IMR-90 (cell line): ENCODE measurements at regions not wholly inside any gene's neighbourhood (a gene's known extent, or its start where the extent isn't known, plus 50 kb on each side); places are given as distances from the start of the nearest gene placed in this dataset.

Experiments used
- ATAC-seq: fragments of 200-7000 bp; cut with Tn5 transposase; 2 replicates; pipeline ENCODE4 v1.9.1; 2020; ENCODE audit warnings: low read depth, mild to moderate bottlenecking, moderate library complexity
- BruUV-seq: library from RNA; stranded (reverse); fragments of 400-500 nt; replicated peaks from 2 replicates; lab custom pipeline; 2021; lab: Mats Ljungman, UMichigan
- CTCF ChIA-PET: fragments of 300-600 bp; formaldehyde crosslinking; extraction: SDS; loops from one replicate; lab custom pipeline; 2021; ENCODE audit warnings: antibody characterized with exemption; lab: Yijun Ruan, JAX
- POLR2A ChIA-PET: fragments of 300-600 bp; sonication (Branson Sonifier 250); formaldehyde crosslinking; loops from one replicate; lab custom pipeline; 2022; ENCODE audit warnings: antibody characterized with exemption; ENCODE audit not compliant: unreplicated experiment; lab: Charles Lee
- DNase-seq: peaks from one replicate; pipeline ENCODE4 v3.0.0; 2013
- H2AFZ ChIP-seq: replicated peaks from 2 replicates; pipeline ENCODE3; 2013; ENCODE audit warnings: low read length, mild to moderate bottlenecking; ENCODE audit not compliant: poor library complexity
- H2AK5ac ChIP-seq: 2 replicates; pipeline ENCODE4 v1.6.1; 2013; ENCODE audit warnings: low read depth, low read length, inconsistent platforms
- H2AK9ac ChIP-seq: replicated peaks from 2 replicates; pipeline ENCODE3; 2013; ENCODE audit warnings: mild to moderate bottlenecking, low read depth, low read length, moderate library complexity; ENCODE audit not compliant: poor library complexity
- H2BK120ac ChIP-seq: 2 replicates; pipeline ENCODE4 v1.6.1; 2013; ENCODE audit warnings: low read depth, low read length, inconsistent platforms
- H2BK15ac ChIP-seq: 3 replicates; pipeline ENCODE4 v1.6.1; 2013; ENCODE audit warnings: low read depth, low read length, inconsistent platforms
- H2BK20ac ChIP-seq: 2 replicates; pipeline ENCODE4 v1.6.1; 2013; ENCODE audit warnings: low read depth, mild to moderate bottlenecking, inconsistent platforms, low read length, moderate library complexity
- H2BK5ac ChIP-seq: 2 replicates; pipeline ENCODE4 v1.6.1; 2013; ENCODE audit warnings: mild to moderate bottlenecking, low read depth, low read length, inconsistent platforms; ENCODE audit not compliant: poor library complexity, severe bottlenecking
- H3K14ac ChIP-seq: replicated peaks from 2 replicates; pipeline ENCODE4 v1.6.1; 2013; ENCODE audit warnings: low read depth, low read length, inconsistent platforms
- H3K18ac ChIP-seq: 2 replicates; pipeline ENCODE4 v1.6.1; 2013; ENCODE audit warnings: low read depth, low read length, control low read depth
- H3K23ac ChIP-seq: 2 replicates; pipeline ENCODE4 v1.6.1; 2013; ENCODE audit warnings: low read depth, low read length, inconsistent platforms
- H3K27ac ChIP-seq: 2 replicates; pipeline ENCODE4 v1.5.1; 2013; ENCODE audit warnings: mild to moderate bottlenecking, control low read depth, low read length; ENCODE audit not compliant: insufficient read depth
- H3K27me3 ChIP-seq: 2 replicates; pipeline ENCODE4 v1.6.1; 2013; ENCODE audit warnings: low read length; ENCODE audit not compliant: control insufficient read depth, insufficient read depth
- H3K36me3 ChIP-seq: 2 replicates; pipeline ENCODE4 v1.6.1; 2013; ENCODE audit warnings: low read length, mixed read lengths; ENCODE audit not compliant: control insufficient read depth, insufficient read depth
- H3K4ac ChIP-seq: 2 replicates; pipeline ENCODE4 v1.6.1; 2013; ENCODE audit warnings: low read depth, low read length, inconsistent platforms
- H3K4me1 ChIP-seq: 2 replicates; pipeline ENCODE4 v1.6.1; 2013; ENCODE audit warnings: low read length, mixed read lengths; ENCODE audit not compliant: control insufficient read depth, insufficient read depth
- H3K4me2 ChIP-seq: 2 replicates; pipeline ENCODE4 v1.6.1; 2013; ENCODE audit warnings: low read depth, mild to moderate bottlenecking, control low read depth, low read length, moderate library complexity
- H3K4me3 ChIP-seq: 2 replicates; pipeline ENCODE4 v1.5.1; 2013; ENCODE audit warnings: low read depth, mild to moderate bottlenecking, control low read depth, low read length, moderate library complexity; ENCODE audit not compliant: insufficient read depth
- H3K56ac ChIP-seq: 2 replicates; pipeline ENCODE4 v1.6.1; 2013; ENCODE audit warnings: low read length, inconsistent platforms; ENCODE audit not compliant: insufficient read depth; ENCODE audit errors: extremely low read depth
- H3K79me1 ChIP-seq, 2 experiments: 2 replicates each; pipeline ENCODE4 v1.6.1; 2013; ENCODE audit warnings: low read length in 2 of 2, inconsistent platforms in 1 of 2, low read depth in 1 of 2
- H3K9ac ChIP-seq: 2 replicates; pipeline ENCODE4 v1.6.1; 2013; ENCODE audit warnings: low read depth, low read length, control low read depth
- H3K9me1 ChIP-seq: 2 replicates; pipeline ENCODE4 v1.6.1; 2013; ENCODE audit warnings: low read length, inconsistent platforms; ENCODE audit not compliant: insufficient read depth
- H3K9me3 ChIP-seq: 2 replicates; pipeline ENCODE4 v1.6.1; 2013; ENCODE audit warnings: low read length; ENCODE audit not compliant: control insufficient read depth, insufficient read depth
- H4K20me1 ChIP-seq: 2 replicates; pipeline ENCODE4 v1.6.1; 2013; ENCODE audit warnings: low read length, inconsistent platforms; ENCODE audit not compliant: insufficient read depth
- H4K5ac ChIP-seq: 2 replicates; pipeline ENCODE4 v1.6.1; 2013; ENCODE audit warnings: mild to moderate bottlenecking, low read depth, low read length, control low read depth
- H4K8ac ChIP-seq, 2 experiments: 2 replicates each; pipeline ENCODE4 v1.6.1; 2013; ENCODE audit warnings: low read depth in 2 of 2, low read length in 2 of 2, control low read depth in 1 of 2, inconsistent platforms in 1 of 2
- H4K91ac ChIP-seq: 2 replicates; pipeline ENCODE4 v1.6.1; 2013; ENCODE audit warnings: low read depth, low read length, inconsistent platforms; ENCODE audit not compliant: insufficient read depth
- BHLHE40 ChIP-seq: fragments of 150-350 bp; IDR thresholded peaks from 2 replicates; pipeline ENCODE4 v1.6.1; 2016; ENCODE audit warnings: mild to moderate bottlenecking, low read depth, low read length
- CEBPB ChIP-seq: IDR thresholded peaks from 2 replicates; pipeline ENCODE4 v1.6.1; 2012; ENCODE audit warnings: low read depth, low read length, improper control_type of control experiment
- CHD1 ChIP-seq: IDR thresholded peaks from 2 replicates; pipeline ENCODE4 v1.6.1; 2012; ENCODE audit warnings: low read depth, low read length, improper control_type of control experiment
- FOS ChIP-seq: fragments of 150-350 bp; IDR thresholded peaks from 2 replicates; pipeline ENCODE4 v1.6.1; 2016; ENCODE audit warnings: low read depth, low read length
- MAFK ChIP-seq: IDR thresholded peaks from 2 replicates; pipeline ENCODE4 v1.6.1; 2012; ENCODE audit warnings: low read depth, low read length, improper control_type of control experiment
- MAZ ChIP-seq: IDR thresholded peaks from 2 replicates; pipeline ENCODE4 v1.6.1; 2012; ENCODE audit warnings: low read depth, mild to moderate bottlenecking, low read length, improper control_type of control experiment, moderate library complexity, borderline replicate concordance
- MXI1 ChIP-seq: IDR thresholded peaks from 2 replicates; pipeline ENCODE4 v1.6.1; 2012; ENCODE audit warnings: low read depth, mild to moderate bottlenecking, low read length, moderate library complexity, borderline replicate concordance
- NFE2L2 ChIP-seq: fragments of 150-350 bp; IDR thresholded peaks from 2 replicates; pipeline ENCODE4 v1.6.1; 2016; ENCODE audit warnings: low read depth, mild to moderate bottlenecking, low read length
- POLR2A ChIP-seq: IDR thresholded peaks from 2 replicates; pipeline ENCODE4 v1.6.1; 2012; ENCODE audit warnings: mild to moderate bottlenecking, low read depth, low read length
- RAD21 ChIP-seq: IDR thresholded peaks from 2 replicates; pipeline ENCODE4 v1.6.1; 2012; ENCODE audit warnings: low read length, improper control_type of control experiment
- RCOR1 ChIP-seq: IDR thresholded peaks from 2 replicates; pipeline ENCODE4 v1.6.1; 2012; ENCODE audit warnings: mild to moderate bottlenecking, low read length, improper control_type of control experiment; ENCODE audit not compliant: insufficient replicate concordance
- RFX5 ChIP-seq: IDR thresholded peaks from 2 replicates; pipeline ENCODE4 v1.8.0; 2012; ENCODE audit warnings: low read depth, mild to moderate bottlenecking, low read length, moderate library complexity
- SMC3 ChIP-seq: fragments of 150-350 bp; IDR thresholded peaks from 2 replicates; pipeline ENCODE4 v1.6.1; 2016; ENCODE audit warnings: low read depth, mild to moderate bottlenecking, antibody characterized with exemption, low read length, moderate library complexity
- WGBS, 2 experiments: methylation state at CpG; one replicate each; pipeline versions ENCODE4 v1.1.5 to v1.1.7; 2013; ENCODE audit warnings: missing lambda C conversion rate in 2 of 2; ENCODE audit not compliant: insufficient read length in 1 of 2; ENCODE audit errors: extremely low coverage in 2 of 2; 5-methylcytosine and 5-hydroxymethylcytosine counted together
- dilution Hi-C: fragments of 300-500 bp; cut with HindIII; formaldehyde crosslinking; loops from one replicate; pipeline ENCODE4 v1.14.3; 2018; ENCODE audit warnings: low sequenced_read_pairs; ENCODE audit not compliant: unreplicated experiment
- in situ Hi-C: fragments of 300-500 bp; cut with MboI; formaldehyde crosslinking; loops from 3 replicates; pipeline ENCODE4 v1.14.3; 2019; ENCODE audit warnings: low sequenced_read_pairs, inconsistent platforms, mixed read lengths
- intact Hi-C: fragments of 100-400 bp; cut with micrococcal nuclease; formaldehyde crosslinking; loops from 2 replicates; pipeline ENCODE4 v1.10.0; 2022
- TF ChIP-seq, protein P1 (sequence below): fragments of 150-350 bp; IDR thresholded peaks from 2 replicates; pipeline ENCODE4 v1.6.1; 2017; ENCODE audit warnings: mild to moderate bottlenecking, antibody characterized with exemption, low read length, low read depth
- TF ChIP-seq, protein P2 (sequence below): fragments of 150-350 bp; IDR thresholded peaks from 2 replicates; pipeline ENCODE4 v1.6.1; 2016; ENCODE audit warnings: low read depth, mild to moderate bottlenecking, low read length, moderate library complexity, borderline replicate concordance
- TF ChIP-seq, protein P3 (sequence below): conservative IDR thresholded peaks from 2 replicates; pipeline ENCODE4 v1.5.1; 2012; ENCODE audit warnings: mild to moderate bottlenecking, low read depth, low read length, improper control_type of control experiment

DNA sequence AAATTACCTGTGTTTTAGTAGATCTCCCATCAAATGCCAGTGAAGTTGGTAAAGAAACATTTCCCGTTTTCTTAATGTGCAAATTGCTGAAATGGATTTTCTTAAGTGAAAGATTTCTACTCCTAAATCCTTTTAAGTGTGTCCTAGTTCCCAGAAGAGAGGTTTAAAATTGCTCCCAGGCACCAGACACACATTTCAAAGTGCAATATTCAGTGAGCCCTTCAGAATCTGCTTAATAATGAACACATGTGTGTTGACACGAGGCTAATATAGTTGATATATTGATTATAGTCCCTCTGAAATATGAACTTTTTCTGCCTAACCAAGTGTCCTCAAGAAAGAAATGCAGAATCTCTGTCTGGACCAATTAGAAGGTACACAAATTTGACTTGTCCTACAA is 861.7 kb upstream of the CNTNAP5 start:
- H3K36me3 ChIP-seq, result no peaks in the 10 kb centered on the region
- no peak overlapping the region for H4K91ac ChIP-seq
- no peaks in the 10 kb centered on the region for H3K4me1 ChIP-seq
- H3K27me3 ChIP-seq, result no peaks in the 10 kb centered on the region
- no peak overlapping the region for H2BK120ac ChIP-seq
- no peak overlapping the region for H3K9ac ChIP-seq
- no peak overlapping the region for H3K18ac ChIP-seq
- no peak overlapping the region for H3K4ac ChIP-seq
- peaks cover 2% of the 10 kb centered on the region; the same call in 1 of the 2 replicates for H3K9me3 ChIP-seq
- no peak overlapping the region for H3K56ac ChIP-seq
- no peak overlapping the region for H3K27ac ChIP-seq
- no peak overlapping the region for H3K4me3 ChIP-seq
- TF ChIP-seq RAD21 (no peak), SMC3 (no peak), MXI1 (no peak), MAFK (no peak), NFE2L2 (no peak), BHLHE40 (no peak), CEBPB (no peak), RFX5 (no peak), POLR2A (no peak), CHD1 (no peak), RCOR1 (no peak), FOS (no peak), MAZ (no peak)
- TF ChIP-seq, protein P1, sequence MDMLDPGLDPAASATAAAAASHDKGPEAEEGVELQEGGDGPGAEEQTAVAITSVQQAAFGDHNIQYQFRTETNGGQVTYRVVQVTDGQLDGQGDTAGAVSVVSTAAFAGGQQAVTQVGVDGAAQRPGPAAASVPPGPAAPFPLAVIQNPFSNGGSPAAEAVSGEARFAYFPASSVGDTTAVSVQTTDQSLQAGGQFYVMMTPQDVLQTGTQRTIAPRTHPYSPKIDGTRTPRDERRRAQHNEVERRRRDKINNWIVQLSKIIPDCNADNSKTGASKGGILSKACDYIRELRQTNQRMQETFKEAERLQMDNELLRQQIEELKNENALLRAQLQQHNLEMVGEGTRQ, result no peak
- TF ChIP-seq, protein P2, sequence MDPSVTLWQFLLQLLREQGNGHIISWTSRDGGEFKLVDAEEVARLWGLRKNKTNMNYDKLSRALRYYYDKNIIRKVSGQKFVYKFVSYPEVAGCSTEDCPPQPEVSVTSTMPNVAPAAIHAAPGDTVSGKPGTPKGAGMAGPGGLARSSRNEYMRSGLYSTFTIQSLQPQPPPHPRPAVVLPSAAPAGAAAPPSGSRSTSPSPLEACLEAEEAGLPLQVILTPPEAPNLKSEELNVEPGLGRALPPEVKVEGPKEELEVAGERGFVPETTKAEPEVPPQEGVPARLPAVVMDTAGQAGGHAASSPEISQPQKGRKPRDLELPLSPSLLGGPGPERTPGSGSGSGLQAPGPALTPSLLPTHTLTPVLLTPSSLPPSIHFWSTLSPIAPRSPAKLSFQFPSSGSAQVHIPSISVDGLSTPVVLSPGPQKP, result no peak
- TF ChIP-seq, protein P3, sequence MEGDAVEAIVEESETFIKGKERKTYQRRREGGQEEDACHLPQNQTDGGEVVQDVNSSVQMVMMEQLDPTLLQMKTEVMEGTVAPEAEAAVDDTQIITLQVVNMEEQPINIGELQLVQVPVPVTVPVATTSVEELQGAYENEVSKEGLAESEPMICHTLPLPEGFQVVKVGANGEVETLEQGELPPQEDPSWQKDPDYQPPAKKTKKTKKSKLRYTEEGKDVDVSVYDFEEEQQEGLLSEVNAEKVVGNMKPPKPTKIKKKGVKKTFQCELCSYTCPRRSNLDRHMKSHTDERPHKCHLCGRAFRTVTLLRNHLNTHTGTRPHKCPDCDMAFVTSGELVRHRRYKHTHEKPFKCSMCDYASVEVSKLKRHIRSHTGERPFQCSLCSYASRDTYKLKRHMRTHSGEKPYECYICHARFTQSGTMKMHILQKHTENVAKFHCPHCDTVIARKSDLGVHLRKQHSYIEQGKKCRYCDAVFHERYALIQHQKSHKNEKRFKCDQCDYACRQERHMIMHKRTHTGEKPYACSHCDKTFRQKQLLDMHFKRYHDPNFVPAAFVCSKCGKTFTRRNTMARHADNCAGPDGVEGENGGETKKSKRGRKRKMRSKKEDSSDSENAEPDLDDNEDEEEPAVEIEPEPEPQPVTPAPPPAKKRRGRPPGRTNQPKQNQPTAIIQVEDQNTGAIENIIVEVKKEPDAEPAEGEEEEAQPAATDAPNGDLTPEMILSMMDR, result no peak
- H2BK15ac ChIP-seq, result no peak overlapping the region
- H2AK5ac ChIP-seq, result no peak overlapping the region
- POLR2A ChIA-PET, result no interaction called here
- CTCF ChIA-PET, result no interaction called here
- ATAC-seq, result no peak
- no peak overlapping the region for H4K8ac ChIP-seq
- H4K20me1 ChIP-seq, result no peaks in the 10 kb centered on the region
- H3K9me1 ChIP-seq, result no peaks in the 10 kb centered on the region
- WGBS, 2 experiments, result no CpG with 5 or more reads among the region's 2 CpGs
- H3K79me1 ChIP-seq, result no peaks in the 10 kb centered on the region
- H4K5ac ChIP-seq, result no peak overlapping the region
- no peak overlapping the region for H2BK5ac ChIP-seq
- H2BK20ac ChIP-seq, result no peak overlapping the region
- H3K14ac ChIP-seq, result no peak overlapping the region
- H2AK9ac ChIP-seq, result no peak overlapping the region
- in situ Hi-C loops, result no loop called here
- H2AFZ ChIP-seq, result no peak overlapping the region
- no peak overlapping the region for H3K23ac ChIP-seq
- intact Hi-C loops, result no loop called here
- no TSS peak for BruUV-seq
- dilution Hi-C loops, result no loop called here
- DNase-seq, result no peak
- H3K4me2 ChIP-seq, result no peak overlapping the region
